Kasumi-1 (cell line): ENCODE measurements at regions not wholly inside any gene's neighbourhood (a gene's known extent, or its start where the extent isn't known, plus 50 kb on each side); places are given as distances from the start of the nearest gene placed in this dataset.
"Not testable (repeated sequence)": the region's sequence is repeated elsewhere in the genome, so short reads cannot be mapped to it uniquely, and the experiment has no call there.

Experiments
- DNase-seq, 2 experiments: peaks; one replicate each; lab custom pipeline; 2025; lab: John Stamatoyannopoulos, UW

- no peak for DNase-seq
Measured at GRCh38 chr21:30104241-30104640, 62.4 kb downstream of the CLDN17 start.

- no peak for DNase-seq
Measured at GRCh38 chr21:30102871-30103270, 63.7 kb downstream of the CLDN17 start.

GRCh38 chr21:30101967-30102366, 64.6 kb downstream of the CLDN17 start:
- DNase-seq, result no peak

GRCh38 chr21:30097791-30098190, 68.8 kb downstream of the CLDN17 start:
- DNase-seq, result no peak

- DNase-seq, result no peak
Measured at GRCh38 chr21:30083225-30083945, 83.2 kb downstream of the CLDN17 start.

GRCh38 chr21:30081506-30081905, 85.1 kb downstream of the CLDN17 start:
- DNase-seq, result no peak

GRCh38 chr21:30072496-30072895, 94.1 kb downstream of the CLDN17 start:
- DNase-seq, result peak; percentile 41 to 42

- peak in 1 of 2 experiments; percentile 14 for DNase-seq
Measured at GRCh38 chr21:30058928-30059327, 107.7 kb downstream of the CLDN17 start.

- no peak for DNase-seq
Measured at GRCh38 chr21:30057108-30057507, 109.5 kb downstream of the CLDN17 start.

- no peak for DNase-seq
Measured at GRCh38 chr21:30048570-30048969, 108.8 kb upstream of the GRIK1 start.

GRCh38 chr21:30044447-30045064, 104.8 kb upstream of the GRIK1 start:
- DNase-seq, result peak; percentile 27 to 28

- no peak for DNase-seq
Measured at GRCh38 chr21:30042443-30042842, 102.6 kb upstream of the GRIK1 start.

GRCh38 chr21:30033441-30033840, 93.6 kb upstream of the GRIK1 start:
- no peak for DNase-seq

- no peak for DNase-seq
Measured at GRCh38 chr21:30030416-30030815, 90.6 kb upstream of the GRIK1 start.

- DNase-seq, result no peak
Measured at GRCh38 chr21:30028537-30028936, 88.7 kb upstream of the GRIK1 start.

GRCh38 chr21:30027986-30028385, 88.2 kb upstream of the GRIK1 start:
- DNase-seq, result no peak

- not testable (repeated sequence) for DNase-seq
Measured at GRCh38 chr21:30023056-30023455, 83.3 kb upstream of the GRIK1 start.

GRCh38 chr21:30014886-30015285, 75.1 kb upstream of the GRIK1 start:
- DNase-seq, result no peak

GRCh38 chr21:29991624-29992023, 51.8 kb upstream of the GRIK1 start:
- no peak for DNase-seq

- no peak for DNase-seq
Measured at GRCh38 chr21:29989634-29990234, 49.9 kb upstream of the GRIK1 start.
